ENCODE measurements at regions not wholly inside any gene's neighbourhood (a gene's known extent, or its start where the extent isn't known, plus 50 kb on each side); places are given as distances from the start of the nearest gene placed in this dataset.

DNA sequence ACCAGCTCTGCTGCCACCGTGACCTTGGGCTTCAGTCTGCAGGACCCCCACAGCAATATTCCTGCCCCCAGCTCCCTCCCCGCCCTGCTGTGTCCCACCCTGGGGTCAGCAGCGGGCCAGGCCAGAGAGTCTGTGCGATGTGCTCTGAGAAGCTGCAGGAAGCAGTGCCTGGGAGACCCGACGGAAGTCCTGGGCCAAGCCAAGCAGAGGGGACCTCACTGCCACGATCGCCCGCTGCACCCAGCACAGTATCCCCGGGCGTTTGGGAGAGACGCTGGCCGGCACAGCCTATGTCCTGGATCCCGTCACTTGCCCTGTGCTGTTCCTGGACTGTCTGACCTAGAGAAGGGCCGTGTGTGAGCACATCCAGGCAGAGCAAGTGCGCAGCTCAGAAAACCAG is 106.6 kb upstream of the TTC34 start:
- TF ChIP-seq CREB5 (CRISPR knock-in tag; IDR thresholded peaks at IDR 0.05; ENCODE audit: low read depth) (no peak), CSRNP3 (CRISPR knock-in tag; IDR thresholded peaks at IDR 0.05) (no peak), ZNF70 (CRISPR knock-in tag; IDR thresholded peaks at IDR 0.05) (no peak), PATZ1 (CRISPR knock-in tag; IDR thresholded peaks at IDR 0.05; ENCODE audit: borderline replicate concordance) (no peak), ZFP3 (CRISPR knock-in tag; IDR thresholded peaks at IDR 0.05) (no peak), TSHZ2 (CRISPR knock-in tag; IDR thresholded peaks at IDR 0.05) (no peak)

All from SK-N-SH treated with all-trans-retinoic acid at 6 μM for 48 hours (cell line).